GM13976 (cell line): ENCODE measurements at regions not wholly inside any gene's neighbourhood (a gene's known extent, or its start where the extent isn't known, plus 50 kb on each side); places are given as distances from the start of the nearest gene placed in this dataset.

Source experiments
- DNase-seq: peaks from one replicate; pipeline ENCODE4 v3.0.0; 2012; ENCODE audit warnings: low spot score
- in situ Hi-C: fragments of 300-500 bp; cut with MboI; formaldehyde crosslinking; loops from one replicate; pipeline ENCODE4 v1.12.0; 2022; ENCODE audit warnings: low sequenced_read_pairs, mixed read lengths, inconsistent platforms; ENCODE audit not compliant: unreplicated experiment
- TF ChIP-seq, protein P1 (sequence below): IDR thresholded peaks from 2 replicates; pipeline ENCODE4 v1.5.1; 2012; ENCODE audit warnings: borderline replicate concordance, mild to moderate bottlenecking; ENCODE audit not compliant: insufficient read depth; ENCODE audit errors: extremely low read depth, missing control alignments, control extremely low read depth

- TF ChIP-seq, protein P1, sequence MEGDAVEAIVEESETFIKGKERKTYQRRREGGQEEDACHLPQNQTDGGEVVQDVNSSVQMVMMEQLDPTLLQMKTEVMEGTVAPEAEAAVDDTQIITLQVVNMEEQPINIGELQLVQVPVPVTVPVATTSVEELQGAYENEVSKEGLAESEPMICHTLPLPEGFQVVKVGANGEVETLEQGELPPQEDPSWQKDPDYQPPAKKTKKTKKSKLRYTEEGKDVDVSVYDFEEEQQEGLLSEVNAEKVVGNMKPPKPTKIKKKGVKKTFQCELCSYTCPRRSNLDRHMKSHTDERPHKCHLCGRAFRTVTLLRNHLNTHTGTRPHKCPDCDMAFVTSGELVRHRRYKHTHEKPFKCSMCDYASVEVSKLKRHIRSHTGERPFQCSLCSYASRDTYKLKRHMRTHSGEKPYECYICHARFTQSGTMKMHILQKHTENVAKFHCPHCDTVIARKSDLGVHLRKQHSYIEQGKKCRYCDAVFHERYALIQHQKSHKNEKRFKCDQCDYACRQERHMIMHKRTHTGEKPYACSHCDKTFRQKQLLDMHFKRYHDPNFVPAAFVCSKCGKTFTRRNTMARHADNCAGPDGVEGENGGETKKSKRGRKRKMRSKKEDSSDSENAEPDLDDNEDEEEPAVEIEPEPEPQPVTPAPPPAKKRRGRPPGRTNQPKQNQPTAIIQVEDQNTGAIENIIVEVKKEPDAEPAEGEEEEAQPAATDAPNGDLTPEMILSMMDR, result no peak
- no peak for DNase-seq
- in situ Hi-C loops, result no loop called here
Observed at GRCh38 chr3:170766253-170766652, 103.7 kb downstream of the RPL22L1 start.

GRCh38 chr3:170765419-170766078 is 104.4 kb downstream of the RPL22L1 start:
- no peak for DNase-seq
- TF ChIP-seq, protein P1, result no peak
- in situ Hi-C loops, result no loop called here

- DNase-seq, result no peak
- in situ Hi-C loops, result no loop called here
- TF ChIP-seq, protein P1, result no peak
Observed at GRCh38 chr3:170764017-170764416, 106.0 kb downstream of the RPL22L1 start.

- in situ Hi-C loops, result no loop called here
- no peak for DNase-seq
Observed at GRCh38 chr3:170762064-170762463, 107.9 kb downstream of the RPL22L1 start.

DNA sequence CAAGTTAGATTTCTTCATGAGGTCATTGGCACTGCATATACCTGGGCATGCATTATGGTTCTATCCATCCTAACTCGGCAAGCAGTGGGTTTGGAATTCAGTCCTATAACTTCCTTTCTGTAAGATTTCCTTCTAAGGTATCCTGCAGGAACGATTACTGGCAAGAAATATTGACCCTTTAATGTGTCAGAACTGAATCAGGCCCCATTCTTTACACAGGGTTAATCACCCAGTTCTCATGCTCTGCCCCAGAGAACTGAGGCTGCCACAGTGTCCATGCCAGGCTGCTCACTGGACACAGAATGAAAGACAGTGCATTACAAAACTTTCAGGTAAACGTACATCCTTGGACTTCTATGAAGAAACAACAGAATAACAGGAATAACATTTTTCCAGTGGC is 108.9 kb downstream of the RPL22L1 start:
- in situ Hi-C loops, result no loop called here
- DNase-seq, result no peak
- TF ChIP-seq, protein P1, result no peak

More at GRCh38 chr3:170762064-170762463, 107.9 kb downstream of the RPL22L1 start:
- TF ChIP-seq, protein P1, result no peak

DNA sequence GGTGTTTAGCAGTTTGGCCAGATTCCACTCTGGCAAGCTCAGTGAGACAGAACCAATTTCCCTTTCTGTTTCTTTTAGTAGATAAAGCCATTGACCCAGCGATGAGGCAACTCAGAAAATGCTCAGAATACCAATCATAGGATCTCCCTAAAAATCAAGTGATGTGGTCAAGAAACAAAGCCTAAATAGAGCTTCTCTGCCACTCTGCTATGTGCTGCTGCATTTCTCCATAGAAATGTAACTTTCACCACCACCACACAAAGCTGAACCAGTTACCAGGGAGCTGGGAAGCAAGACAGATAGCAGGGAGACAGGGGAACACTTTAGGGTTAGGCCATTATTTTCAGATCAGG is 109.8 kb downstream of the RPL22L1 start:
- DNase-seq, result no peak
- TF ChIP-seq, protein P1, result no peak
- in situ Hi-C loops, result no loop called here
